Psoas muscle (tissue), 7 donors: ENCODE measurements at regions not wholly inside any gene's neighbourhood (a gene's known extent, or its start where the extent isn't known, plus 50 kb on each side); places are given as distances from the start of the nearest gene placed in this dataset.

ENCODE experiments used
- ATAC-seq, 4 donors: fragments of 200-7000 bp; cut with Tn5 transposase; one replicate each; pipeline ENCODE4 v1.9.1; 2020; ENCODE audit warnings: moderate library complexity in 3 of 4, mild to moderate bottlenecking in 2 of 4
- DNase-seq, 2 donors: peaks; one replicate each; pipeline ENCODE4 v3.0.0-alpha.2; 2020
- H3K27ac ChIP-seq: fragments of 200-600 bp; one replicate; pipeline ENCODE4 v1.8.0; 2022
- H3K27me3 ChIP-seq, 3 donors: fragments of 200-600 bp in 1 of 3; one replicate each; pipeline versions ENCODE4 v1.6.1 to v1.8.0; 2013 to 2022; ENCODE audit warnings: low read length in 2 of 3, mild to moderate bottlenecking in 2 of 3, moderate library complexity in 1 of 3; ENCODE audit not compliant: insufficient read depth in 3 of 3
- H3K36me3 ChIP-seq, 2 donors: fragments of 200-600 bp in 1 of 2; one replicate each; pipeline versions ENCODE4 v1.6.1 to v1.8.0; 2013 to 2022; ENCODE audit warnings: low read depth in 1 of 2, mild to moderate bottlenecking in 1 of 2, moderate library complexity in 1 of 2; ENCODE audit not compliant: insufficient read depth in 1 of 2
- H3K4me1 ChIP-seq: fragments of 200-600 bp; one replicate; pipeline ENCODE4 v1.8.0; 2022
- H3K4me3 ChIP-seq: fragments of 200-600 bp; one replicate; pipeline ENCODE4 v1.8.0; 2022; ENCODE audit warnings: mild to moderate bottlenecking
- H3K9me3 ChIP-seq: fragments of 200-600 bp; one replicate; pipeline ENCODE4 v1.8.0; 2022
- WGBS, 3 donors: extraction: QIAGEN DNeasy Blood & Tissue Kit; methylation state at CpG; one replicate each; pipeline versions ENCODE4 v1.1.6 to v1.1.7; 2013; 5-methylcytosine and 5-hydroxymethylcytosine counted together
- intact Hi-C, 2 donors: fragments of 100-400 bp; cut with DNase I; formaldehyde crosslinking; loops; one replicate each; pipeline versions ENCODE4 v1.11.0 to v1.14.2; 2022
- TF ChIP-seq, protein P1 (sequence below): fragments of 200-600 bp; IDR thresholded peaks from one replicate; pipeline ENCODE4 v1.8.0; 2022; ENCODE audit warnings: antibody characterized with exemption
- donor health status: healthy with polysubstance abuse.
- donor health status: DM: no; HTN: no; CAD: no; lungs with moderate emphysema.
- donor health status: Bipolar disorder and iron deficiency.
- donor health status: healthy.
- donor health status: DM: yes; HTN: yes; CAD: no.
- donor health status: DM: no; HTN: no; CAD: no.
- donor health status: DM: yes; HTN: yes; CAD: no.

DNA sequence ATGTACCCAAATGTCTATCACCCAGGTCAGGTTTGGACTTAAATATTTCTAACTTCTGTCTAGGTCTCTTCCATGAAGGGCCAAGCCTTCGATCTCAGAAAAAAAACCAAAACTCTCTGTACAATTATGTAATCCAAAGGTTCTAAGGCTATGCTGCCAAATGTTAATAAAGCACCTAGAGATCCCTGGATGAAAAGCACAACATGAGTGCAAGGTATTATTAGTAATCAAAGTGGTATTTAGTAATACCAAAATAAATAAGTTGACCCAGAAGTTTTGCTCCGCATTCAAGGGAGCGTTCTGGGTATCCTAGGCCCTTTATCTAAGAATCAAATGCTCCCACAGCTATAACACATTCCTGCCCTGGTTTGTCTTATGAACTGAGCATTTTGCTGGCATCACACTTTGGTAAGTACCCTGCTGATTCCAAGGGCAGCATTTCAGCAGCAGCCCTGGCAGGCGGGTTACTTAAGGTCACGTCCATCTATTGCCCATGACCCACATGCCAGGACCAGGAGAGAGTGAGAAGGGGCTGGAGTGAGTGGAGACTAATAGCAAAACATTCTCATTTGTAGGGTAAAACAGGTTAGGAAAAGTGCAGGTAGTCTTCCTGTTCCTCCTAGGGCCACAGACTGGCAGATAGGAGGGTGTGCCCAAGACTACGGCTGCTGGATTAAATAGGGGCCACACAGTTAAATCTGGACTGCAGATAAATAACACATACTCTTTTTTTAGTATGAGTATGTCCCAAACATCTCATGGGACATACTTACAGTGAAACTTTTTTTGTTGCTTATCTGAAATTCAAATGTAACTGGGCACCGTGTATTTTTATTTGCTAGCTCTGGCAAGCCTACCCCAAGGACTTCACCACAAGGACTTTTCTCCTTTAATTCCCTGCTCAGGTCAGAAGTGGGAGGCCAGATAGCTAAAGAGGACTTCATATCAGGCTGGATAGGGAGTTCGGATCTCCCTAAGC lies 76.0 kb upstream of the SNRK start:
- H3K4me3 ChIP-seq, result no peak overlapping the region
- TF ChIP-seq, protein P1, sequence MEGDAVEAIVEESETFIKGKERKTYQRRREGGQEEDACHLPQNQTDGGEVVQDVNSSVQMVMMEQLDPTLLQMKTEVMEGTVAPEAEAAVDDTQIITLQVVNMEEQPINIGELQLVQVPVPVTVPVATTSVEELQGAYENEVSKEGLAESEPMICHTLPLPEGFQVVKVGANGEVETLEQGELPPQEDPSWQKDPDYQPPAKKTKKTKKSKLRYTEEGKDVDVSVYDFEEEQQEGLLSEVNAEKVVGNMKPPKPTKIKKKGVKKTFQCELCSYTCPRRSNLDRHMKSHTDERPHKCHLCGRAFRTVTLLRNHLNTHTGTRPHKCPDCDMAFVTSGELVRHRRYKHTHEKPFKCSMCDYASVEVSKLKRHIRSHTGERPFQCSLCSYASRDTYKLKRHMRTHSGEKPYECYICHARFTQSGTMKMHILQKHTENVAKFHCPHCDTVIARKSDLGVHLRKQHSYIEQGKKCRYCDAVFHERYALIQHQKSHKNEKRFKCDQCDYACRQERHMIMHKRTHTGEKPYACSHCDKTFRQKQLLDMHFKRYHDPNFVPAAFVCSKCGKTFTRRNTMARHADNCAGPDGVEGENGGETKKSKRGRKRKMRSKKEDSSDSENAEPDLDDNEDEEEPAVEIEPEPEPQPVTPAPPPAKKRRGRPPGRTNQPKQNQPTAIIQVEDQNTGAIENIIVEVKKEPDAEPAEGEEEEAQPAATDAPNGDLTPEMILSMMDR, result no peak
- H3K9me3 ChIP-seq, result no peaks in the 10 kb centered on the region
- no peak for DNase-seq
- ATAC-seq, result no peak
- no peaks in the 10 kb centered on the region for H3K36me3 ChIP-seq
- H3K27me3 ChIP-seq, result no peaks in the 10 kb centered on the region
- 33 to 45% (median 41%) methylated on average over 8 of the region's 8 CpGs for WGBS, 3 donors
- peaks cover 10% of the 10 kb centered on the region for H3K4me1 ChIP-seq
- H3K27ac ChIP-seq, result no peak overlapping the region
- intact Hi-C loops, result no loop called here

DNA sequence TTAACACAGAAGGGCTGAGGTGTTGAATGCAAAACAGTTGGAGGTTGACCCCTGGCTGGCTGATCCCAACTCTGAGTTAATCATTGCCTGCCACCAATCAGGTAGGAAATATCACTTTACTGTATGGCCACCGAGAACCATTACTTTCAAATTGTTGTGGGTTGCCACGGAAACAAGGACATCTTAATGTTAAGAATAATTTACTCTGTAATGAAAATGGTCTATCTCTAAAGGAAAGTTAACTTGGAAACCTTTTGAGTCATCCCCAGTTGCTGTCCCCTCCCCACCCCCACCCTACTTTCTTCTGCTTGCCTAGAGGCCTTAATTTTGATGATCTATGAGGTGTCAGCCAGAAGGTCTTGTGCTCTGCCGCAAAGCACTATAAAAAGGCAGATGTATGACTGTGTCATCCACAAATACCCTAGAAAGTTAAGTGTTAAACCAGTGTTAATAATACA lies 78.7 kb upstream of the SNRK start:
- intact Hi-C loops, result no loop called here
- Histone ChIP-seq H3K27ac (no peak overlapping the region), H3K4me3 (no peak overlapping the region), H3K4me1 (peaks cover 10% of the 10 kb centered on the region), H3K27me3 (no peaks in the 10 kb centered on the region), H3K9me3 (no peaks in the 10 kb centered on the region), H3K36me3 (no peaks in the 10 kb centered on the region)
- ATAC-seq, result no peak
- WGBS, 3 donors, result 77 to 90% (median 82%) methylated on average over 3 of the region's 3 CpGs
- TF ChIP-seq, protein P1, result no peak
- DNase-seq, result no peak

DNA sequence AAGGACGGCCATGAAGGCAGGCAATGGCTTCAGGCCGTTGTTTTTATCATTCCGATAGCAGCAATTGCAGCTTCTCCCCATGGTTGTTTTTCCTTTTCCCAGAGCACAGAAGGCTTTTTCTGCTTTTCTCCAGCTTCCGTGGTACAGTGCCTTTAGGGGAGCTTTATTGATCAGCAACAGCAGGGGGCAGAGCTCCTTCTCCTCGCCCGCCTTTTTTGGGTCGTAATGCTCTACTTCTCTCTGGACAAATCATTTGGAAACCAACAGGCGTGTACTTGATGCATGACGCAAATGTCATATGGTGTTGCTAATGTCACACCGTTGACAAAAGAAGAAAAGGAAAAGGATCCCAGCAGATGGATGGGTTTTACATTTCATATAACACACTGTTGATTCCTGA lies 79.7 kb upstream of the SNRK start:
- no peaks in the 10 kb centered on the region for H3K36me3 ChIP-seq
- peaks cover 10% of the 10 kb centered on the region for H3K4me1 ChIP-seq
- no peaks in the 10 kb centered on the region for H3K27me3 ChIP-seq
- intact Hi-C loops, result no loop called here
- TF ChIP-seq, protein P1, result no peak
- 83 to 86% (median 84%) methylated on average over 10 of the region's 10 CpGs for WGBS, 3 donors
- ATAC-seq (no peak), DNase-seq (no peak)
- no peak overlapping the region for H3K4me3 ChIP-seq
- no peak overlapping the region for H3K27ac ChIP-seq
- H3K9me3 ChIP-seq, result no peaks in the 10 kb centered on the region

DNA sequence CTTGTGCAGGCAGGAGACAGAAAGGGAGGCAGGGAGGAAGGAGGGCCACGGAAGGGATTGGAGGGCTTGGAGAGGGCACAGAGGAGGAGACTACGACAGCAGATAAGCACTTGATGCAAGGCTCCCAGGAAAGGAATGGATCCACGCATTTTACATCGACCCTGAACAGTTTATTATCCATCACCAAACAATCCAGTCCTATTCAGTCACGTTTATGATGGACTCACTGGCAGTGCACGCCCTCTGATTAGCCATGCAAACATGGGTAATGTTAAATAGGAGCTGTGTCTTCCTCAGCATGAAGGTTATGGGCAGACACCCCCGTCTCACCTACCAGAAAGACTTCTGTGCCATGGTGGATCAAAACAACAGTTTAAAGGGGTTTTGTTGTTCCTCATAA lies 80.2 kb upstream of the SNRK start:
- TF ChIP-seq, protein P1, result no peak
- intact Hi-C loops, result no loop called here
- Histone ChIP-seq H3K4me3 (no peak overlapping the region), H3K36me3 (no peaks in the 10 kb centered on the region), H3K27ac (no peak overlapping the region), H3K27me3 (no peaks in the 10 kb centered on the region), H3K4me1 (peaks cover 10% of the 10 kb centered on the region), H3K9me3 (no peaks in the 10 kb centered on the region)
- DNase-seq (no peak), ATAC-seq (no peak)
- WGBS, 3 donors, result 69 to 73% (median 72%) methylated on average over 7 of the region's 7 CpGs
